Keratinocyte (primary cell): ENCODE measurements at regions not wholly inside any gene's neighbourhood (a gene's known extent, or its start where the extent isn't known, plus 50 kb on each side); places are given as distances from the start of the nearest gene placed in this dataset.

Experiments used
- CTCF ChIP-seq, 3 experiments: IDR thresholded peaks in 1 of 3; conservative IDR thresholded peaks in 1 of 3; optimal IDR thresholded peaks in 1 of 3; 2 replicates in 2 of 3; 3 replicates in 1 of 3; pipeline versions ENCODE3 to v1.5.1; 2011; ENCODE audit warnings: low read length in 3 of 3, mild to moderate bottlenecking in 3 of 3, moderate library complexity in 2 of 3, control low read depth in 1 of 3, inconsistent platforms in 1 of 3; ENCODE audit not compliant: insufficient read depth in 2 of 3; ENCODE audit errors: extremely low read depth in 1 of 3
- EZH2 ChIP-seq: IDR thresholded peaks from one replicate; pipeline ENCODE4 v1.6.1; 2012; ENCODE audit warnings: inconsistent platforms, mild to moderate bottlenecking, low read length, moderate library complexity

DNA sequence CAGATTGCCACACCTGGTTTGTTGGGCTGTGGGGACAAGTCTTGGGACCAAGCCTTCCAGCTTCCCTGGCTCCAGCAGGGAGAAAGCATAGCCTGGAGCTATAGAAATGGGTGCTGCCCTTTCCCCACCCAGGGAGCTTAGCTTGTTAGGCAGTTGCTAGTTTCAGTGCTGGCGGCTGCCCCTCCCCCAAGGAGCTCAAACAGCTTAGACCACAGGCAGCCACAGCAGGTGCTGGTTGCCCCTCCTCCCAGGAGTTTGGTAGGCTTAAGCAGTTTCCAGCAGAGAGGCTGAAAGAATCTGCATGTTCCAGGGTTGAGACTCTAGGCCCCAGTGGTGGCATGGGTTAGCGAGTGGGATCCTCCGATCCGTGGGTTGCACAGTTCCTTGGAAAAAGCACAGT, 889.7 kb downstream of the IGSF11 start:
- TF ChIP-seq CTCF (optimal IDR thresholded peaks at IDR 0.05 in 1 of 3, IDR thresholded peaks at IDR 0.05 in 1 of 3, conservative IDR thresholded peaks at IDR 0.05 in 1 of 3; ENCODE audit: extremely low read depth in 1 of 3, insufficient read depth in 2 of 3, low read length in 3 of 3) (no peak), EZH2 (no peak)
